Gastrocnemius medialis (tissue), 4 donors: ENCODE measurements at regions not wholly inside any gene's neighbourhood (a gene's known extent, or its start where the extent isn't known, plus 50 kb on each side); places are given as distances from the start of the nearest gene placed in this dataset.

Source experiments
- ATAC-seq, 2 donors: fragments of 150-250 bp; one replicate each; pipeline ENCODE4 v1.9.1; 2016
- DNase-seq, 2 donors: peaks; one replicate each; pipeline ENCODE4 v3.0.0-alpha.2; 2019
- H3K27ac ChIP-seq, 4 donors: fragments of 200-600 bp; sonication (generic); 1 replicate in 1 of 4; 2 replicates in 3 of 4; pipeline ENCODE4 v1.5.1; 2016 to 2018; ENCODE audit warnings: mild to moderate bottlenecking in 2 of 4, moderate library complexity in 1 of 4
- H3K27me3 ChIP-seq, 3 donors: fragments of 200-600 bp; sonication (generic) in 2 of 3; 1 replicate in 1 of 3; 2 replicates in 2 of 3; pipeline versions ENCODE4 v1.5.1 to v1.6.0; 2016 to 2019; ENCODE audit warnings: mild to moderate bottlenecking in 1 of 3, moderate library complexity in 1 of 3
- H3K36me3 ChIP-seq, 2 donors: fragments of 200-600 bp; sonication (generic) in 1 of 2; one replicate each; pipeline ENCODE4 v1.5.1; 2017 to 2018
- H3K4me1 ChIP-seq, 2 donors: fragments of 200-600 bp; sonication (generic) in 1 of 2; one replicate each; pipeline ENCODE4 v1.5.1; 2016 to 2017; ENCODE audit warnings: mild to moderate bottlenecking in 2 of 2
- H3K4me3 ChIP-seq, 4 donors: fragments of 200-600 bp; sonication (generic) in 3 of 4; 1 replicate in 1 of 4; 2 replicates in 3 of 4; pipeline ENCODE4 v1.5.1; 2016 to 2019; ENCODE audit warnings: mild to moderate bottlenecking in 2 of 4
- H3K9me3 ChIP-seq, 3 donors: fragments of 200-600 bp; sonication (generic) in 2 of 3; 1 replicate in 1 of 3; 2 replicates in 2 of 3; pipeline ENCODE4 v1.5.1; 2016 to 2019
- POLR2A ChIP-seq, 2 donors: fragments of 450-650 bp; IDR thresholded peaks; one replicate each; pipeline ENCODE4 v1.6.1; 2017; ENCODE audit warnings: antibody characterized with exemption in 2 of 2, mild to moderate bottlenecking in 2 of 2, moderate library complexity in 2 of 2
- in situ Hi-C, 4 donors: fragments of 200-750 bp; cut with MboI; loops; one replicate each; pipeline versions ENCODE4 v1.15.0 to v1.8.0; 2017; ENCODE audit warnings: low sequenced_read_pairs in 4 of 4
- intact Hi-C: fragments of 100-400 bp; cut with DNase I; formaldehyde crosslinking; loops from one replicate; pipeline ENCODE4 v1.15.1; 2023; ENCODE audit warnings: low total_unique reads
- TF ChIP-seq, protein P1 (sequence below), 5 experiments: fragments of 450-650 bp in 3 of 5; fragments of 200-600 bp in 2 of 5; sonication (generic) in 2 of 5; IDR thresholded peaks in 4 of 5; conservative IDR thresholded peaks in 1 of 5; 1 replicate in 4 of 5; 2 replicates in 1 of 5; pipeline ENCODE4 v1.5.1; 2016 to 2019; ENCODE audit warnings: antibody characterized with exemption in 5 of 5, mild to moderate bottlenecking in 3 of 5, moderate library complexity in 3 of 5

DNA sequence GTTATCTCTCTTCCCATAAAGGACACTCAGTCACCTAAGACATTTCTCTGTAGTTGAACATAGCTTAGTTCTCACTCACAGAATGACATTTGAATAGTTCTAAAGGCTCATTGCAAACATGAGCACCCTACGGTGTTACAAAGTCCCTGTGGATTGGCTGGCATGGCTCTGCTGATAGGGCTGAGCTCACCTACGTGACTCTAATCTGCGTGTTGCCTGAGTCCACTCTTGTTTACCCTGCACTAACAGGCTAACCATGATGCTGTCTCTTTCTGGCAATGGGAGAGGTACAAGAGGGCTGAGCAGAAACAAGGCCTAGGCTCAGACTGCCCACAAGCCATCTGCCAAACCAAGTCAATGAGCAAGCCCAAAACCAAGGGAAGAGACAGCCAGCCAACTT, 103.6 kb downstream of the PALM2AKAP2 start:
- no peak for ATAC-seq
- no peaks in the 10 kb centered on the region for H3K36me3 ChIP-seq
- TF ChIP-seq POLR2A (IDR thresholded peaks at IDR 0.05), result no peak
- TF ChIP-seq, protein P1, sequence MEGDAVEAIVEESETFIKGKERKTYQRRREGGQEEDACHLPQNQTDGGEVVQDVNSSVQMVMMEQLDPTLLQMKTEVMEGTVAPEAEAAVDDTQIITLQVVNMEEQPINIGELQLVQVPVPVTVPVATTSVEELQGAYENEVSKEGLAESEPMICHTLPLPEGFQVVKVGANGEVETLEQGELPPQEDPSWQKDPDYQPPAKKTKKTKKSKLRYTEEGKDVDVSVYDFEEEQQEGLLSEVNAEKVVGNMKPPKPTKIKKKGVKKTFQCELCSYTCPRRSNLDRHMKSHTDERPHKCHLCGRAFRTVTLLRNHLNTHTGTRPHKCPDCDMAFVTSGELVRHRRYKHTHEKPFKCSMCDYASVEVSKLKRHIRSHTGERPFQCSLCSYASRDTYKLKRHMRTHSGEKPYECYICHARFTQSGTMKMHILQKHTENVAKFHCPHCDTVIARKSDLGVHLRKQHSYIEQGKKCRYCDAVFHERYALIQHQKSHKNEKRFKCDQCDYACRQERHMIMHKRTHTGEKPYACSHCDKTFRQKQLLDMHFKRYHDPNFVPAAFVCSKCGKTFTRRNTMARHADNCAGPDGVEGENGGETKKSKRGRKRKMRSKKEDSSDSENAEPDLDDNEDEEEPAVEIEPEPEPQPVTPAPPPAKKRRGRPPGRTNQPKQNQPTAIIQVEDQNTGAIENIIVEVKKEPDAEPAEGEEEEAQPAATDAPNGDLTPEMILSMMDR (IDR thresholded peaks at IDR 0.05 in 4 of 5, conservative IDR thresholded peaks at IDR 0.05 in 1 of 5), result no peak
- peaks cover 28% of the 10 kb centered on the region in 2 donors for H3K4me1 ChIP-seq
- H3K27ac ChIP-seq, result no peak overlapping the region
- no peaks in the 10 kb centered on the region for H3K27me3 ChIP-seq
- no peaks in the 10 kb centered on the region for H3K9me3 ChIP-seq
- no peak for DNase-seq
- intact Hi-C loops (loop anchor here (10.0 kb wide), 1 partner anchor 439 kb away; no protein-coding TSS in a partner anchor), in situ Hi-C loops (loop anchor here in 2 of 4 donors (25.0 kb wide), 2 partner anchors 296 to 321 kb away; no protein-coding TSS in a partner anchor)
- H3K4me3 ChIP-seq, result no peak overlapping the region

DNA sequence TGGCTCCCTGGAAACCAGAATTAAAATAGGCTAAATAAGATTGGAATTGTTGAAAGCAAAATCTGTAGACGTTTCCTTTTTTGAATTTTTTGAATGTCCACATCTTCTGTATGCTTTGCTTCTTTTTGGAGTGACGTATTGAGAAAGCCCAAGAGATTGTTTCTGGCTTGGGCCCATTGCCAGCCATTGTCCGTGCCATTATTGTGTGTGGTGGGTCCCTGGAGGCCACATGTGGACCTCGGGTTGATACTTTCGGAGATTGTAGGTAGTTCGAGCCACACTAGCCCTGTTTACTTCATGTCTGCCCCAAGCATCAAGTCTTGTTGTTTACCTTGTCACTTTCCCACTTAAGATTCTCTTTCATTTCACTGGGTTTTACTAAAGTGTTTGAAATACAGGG, 106.0 kb downstream of the PALM2AKAP2 start:
- Histone ChIP-seq H3K4me3 (no peak overlapping the region), H3K4me1 (peaks cover 28 to 31% of the 10 kb centered on the region in 2 donors), H3K36me3 (no peaks in the 10 kb centered on the region), H3K27me3 (no peaks in the 10 kb centered on the region), H3K27ac (peak overlapping the region; percentile 56 to 79 (median 68)), H3K9me3 (no peaks in the 10 kb centered on the region)
- TF ChIP-seq, protein P1 (IDR thresholded peaks at IDR 0.05 in 4 of 5, conservative IDR thresholded peaks at IDR 0.05 in 1 of 5), result no peak
- no peak for TF ChIP-seq POLR2A (IDR thresholded peaks at IDR 0.05)
- no peak for ATAC-seq
- in situ Hi-C loops, result loop anchor here in 2 of 4 donors (25.0 kb wide), 2 partner anchors 299 to 324 kb away; no protein-coding TSS in a partner anchor
- no peak for DNase-seq
- intact Hi-C loops, result loop anchor here (5.0 to 10.0 kb wide), 2 partner anchors 314 to 441 kb away; no protein-coding TSS in a partner anchor

DNA sequence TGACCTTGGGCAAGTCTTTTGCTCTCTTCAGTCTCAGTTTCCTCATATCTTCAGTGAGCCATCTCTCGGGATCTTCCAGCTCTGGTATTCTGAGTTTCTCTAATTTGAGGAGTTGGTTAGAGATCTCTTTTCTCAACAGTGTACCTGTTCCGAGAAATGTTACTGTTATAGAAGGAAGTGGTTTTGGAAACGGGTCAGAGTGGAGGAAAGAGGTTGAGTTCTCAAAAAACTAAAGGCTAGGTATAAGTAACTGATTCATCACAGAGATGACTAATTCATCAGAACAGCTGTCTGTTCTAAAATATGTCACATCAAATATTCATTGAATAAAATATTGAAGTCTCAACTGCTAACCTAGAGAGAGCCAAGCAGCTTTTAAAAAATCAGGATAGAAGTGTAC, 106.6 kb downstream of the PALM2AKAP2 start:
- ATAC-seq, result peak in 1 of 2 donors; percentile 17
- peaks cover 28 to 31% of the 10 kb centered on the region in 2 donors for H3K4me1 ChIP-seq
- in situ Hi-C loops, result loop anchor here in 2 of 4 donors (25.0 kb wide), 2 partner anchors 299 to 324 kb away; no protein-coding TSS in a partner anchor
- H3K36me3 ChIP-seq, result no peaks in the 10 kb centered on the region
- H3K27me3 ChIP-seq, result no peaks in the 10 kb centered on the region
- H3K9me3 ChIP-seq, result no peaks in the 10 kb centered on the region
- H3K4me3 ChIP-seq, result no peak overlapping the region
- intact Hi-C loops, result loop anchor here (1.0 to 10.0 kb wide), 3 partner anchors 19 to 442 kb away; no protein-coding TSS in a partner anchor
- H3K27ac ChIP-seq, result peak overlapping the region; percentile 56 to 79 (median 68)
- no peak for DNase-seq
- TF ChIP-seq, protein P1 (IDR thresholded peaks at IDR 0.05 in 4 of 5, conservative IDR thresholded peaks at IDR 0.05 in 1 of 5), result no peak
- TF ChIP-seq POLR2A (IDR thresholded peaks at IDR 0.05), result no peak

DNA sequence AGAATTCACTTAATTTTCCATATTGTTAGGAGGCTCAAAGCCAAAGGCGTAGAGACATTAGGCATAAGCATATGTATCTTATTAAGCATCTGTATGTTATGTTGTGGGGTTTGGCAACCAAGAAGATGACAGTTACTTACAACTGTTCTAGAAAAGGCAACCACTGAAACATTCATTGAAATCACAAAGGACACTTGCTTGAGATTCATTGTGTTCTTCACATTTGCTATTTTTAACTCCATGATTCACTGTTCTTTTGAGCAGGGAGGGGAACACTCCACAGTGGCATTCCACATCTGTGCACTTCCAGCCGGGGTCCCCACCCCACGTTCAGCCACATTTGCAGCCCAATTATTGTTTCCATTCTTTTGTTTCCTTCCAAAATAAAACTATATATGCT, 107.1 kb downstream of the PALM2AKAP2 start:
- DNase-seq, result no peak
- Histone ChIP-seq H3K27ac (peak overlapping the region; percentile 56 to 79 (median 68)), H3K36me3 (no peaks in the 10 kb centered on the region), H3K4me1 (peaks cover 28 to 31% of the 10 kb centered on the region in 2 donors), H3K4me3 (no peak overlapping the region), H3K27me3 (no peaks in the 10 kb centered on the region), H3K9me3 (no peaks in the 10 kb centered on the region)
- peak; percentile 86 for ATAC-seq
- no peak for TF ChIP-seq POLR2A (IDR thresholded peaks at IDR 0.05)
- TF ChIP-seq, protein P1 (IDR thresholded peaks at IDR 0.05 in 4 of 5, conservative IDR thresholded peaks at IDR 0.05 in 1 of 5), result no peak
- intact Hi-C loops, result loop anchor here (1.0 to 10.0 kb wide), 3 partner anchors 20 to 442 kb away; no protein-coding TSS in a partner anchor
- in situ Hi-C loops, result loop anchor here in 2 of 4 donors (25.0 kb wide), 2 partner anchors 300 to 325 kb away; no protein-coding TSS in a partner anchor
